Spleen (tissue), 7 donors: ENCODE measurements at regions not wholly inside any gene's neighbourhood (a gene's known extent, or its start where the extent isn't known, plus 50 kb on each side); places are given as distances from the start of the nearest gene placed in this dataset.

Experiments used
- CTCF ChIP-seq, 11 experiments: fragments of 200-600 bp in 7 of 11; fragments of 450-650 bp in 4 of 11; sonication (generic) in 4 of 11; IDR thresholded peaks in 8 of 11; conservative IDR thresholded peaks in 3 of 11; 1 replicate in 7 of 11; 2 replicates in 4 of 11; pipeline versions ENCODE4 v1.4.0 to v1.8.0; 2016 to 2021; ENCODE audit warnings: antibody characterized with exemption in 11 of 11, inconsistent platforms in 4 of 11, mild to moderate bottlenecking in 1 of 11
- POLR2A ChIP-seq, 3 donors: fragments of 450-650 bp; IDR thresholded peaks; one replicate each; pipeline ENCODE4 v1.5.1; 2017; ENCODE audit warnings: antibody characterized with exemption in 3 of 3, mild to moderate bottlenecking in 1 of 3
- donor health status: DM: no; HTN: no; CAD: no; lungs with moderate emphysema.
- donor health status: DM: no; HTN: no; CAD: no.
- donor health status: DM: no; HTN: no; CAD: no.

GRCh38 chr2:21544392-21544791, 420.6 kb downstream of the TDRD15 start:
- TF ChIP-seq CTCF (IDR thresholded peaks at IDR 0.05 in 8 of 11, conservative IDR thresholded peaks at IDR 0.05 in 3 of 11) (no peak), POLR2A (IDR thresholded peaks at IDR 0.05) (no peak)
